Esophagus muscularis mucosa (tissue), 4 donors: ENCODE measurements at regions not wholly inside any gene's neighbourhood (a gene's known extent, or its start where the extent isn't known, plus 50 kb on each side); places are given as distances from the start of the nearest gene placed in this dataset.

ENCODE experiments used
- EP300 ChIP-seq: sonication (generic); formaldehyde crosslinking; IDR thresholded peaks from one replicate; pipeline ENCODE4 v1.6.1; 2017; ENCODE audit warnings: antibody characterized with exemption
- POLR2A ChIP-seq: fragments of 450-650 bp; IDR thresholded peaks from one replicate; pipeline ENCODE4 v1.6.1; 2017; ENCODE audit warnings: antibody characterized with exemption, moderate library complexity, mild to moderate bottlenecking, low read depth
- POLR2AphosphoS5 ChIP-seq, 2 donors: sonication (generic); formaldehyde crosslinking; IDR thresholded peaks; one replicate each; pipeline ENCODE4 v1.6.1; 2017; ENCODE audit warnings: antibody characterized with exemption in 2 of 2
- TF ChIP-seq, protein P1 (sequence below), 3 experiments: fragments of 200-600 bp in 2 of 3; fragments of 450-650 bp in 1 of 3; sonication (generic) in 2 of 3; IDR thresholded peaks; one replicate each; pipeline ENCODE4 v1.5.1; 2017 to 2019; ENCODE audit warnings: antibody characterized with exemption in 3 of 3, mild to moderate bottlenecking in 2 of 3, moderate library complexity in 1 of 3

DNA sequence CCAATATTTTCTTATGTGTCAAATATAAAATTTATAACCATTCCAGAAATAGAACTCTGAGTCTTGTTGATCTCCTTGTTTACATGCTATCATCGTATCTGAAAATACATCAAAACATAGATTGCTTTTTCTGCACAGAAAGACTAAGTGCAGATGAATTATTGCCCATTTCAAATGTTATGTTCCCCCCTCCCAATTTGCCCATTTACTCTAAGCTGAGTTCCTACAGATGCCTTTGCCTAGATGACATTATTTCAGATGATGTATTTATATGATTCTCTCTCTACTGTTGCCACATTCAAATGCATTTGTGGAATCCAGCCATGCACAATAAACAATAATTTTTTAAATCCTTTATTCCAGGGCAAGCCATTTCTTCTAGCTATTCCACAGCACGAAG is 810.1 kb upstream of the MGAT4C start:
- TF ChIP-seq EP300 (no peak), POLR2A (no peak), POLR2AphosphoS5 (IDR thresholded peaks at IDR 0.05) (no peak)
- TF ChIP-seq, protein P1, sequence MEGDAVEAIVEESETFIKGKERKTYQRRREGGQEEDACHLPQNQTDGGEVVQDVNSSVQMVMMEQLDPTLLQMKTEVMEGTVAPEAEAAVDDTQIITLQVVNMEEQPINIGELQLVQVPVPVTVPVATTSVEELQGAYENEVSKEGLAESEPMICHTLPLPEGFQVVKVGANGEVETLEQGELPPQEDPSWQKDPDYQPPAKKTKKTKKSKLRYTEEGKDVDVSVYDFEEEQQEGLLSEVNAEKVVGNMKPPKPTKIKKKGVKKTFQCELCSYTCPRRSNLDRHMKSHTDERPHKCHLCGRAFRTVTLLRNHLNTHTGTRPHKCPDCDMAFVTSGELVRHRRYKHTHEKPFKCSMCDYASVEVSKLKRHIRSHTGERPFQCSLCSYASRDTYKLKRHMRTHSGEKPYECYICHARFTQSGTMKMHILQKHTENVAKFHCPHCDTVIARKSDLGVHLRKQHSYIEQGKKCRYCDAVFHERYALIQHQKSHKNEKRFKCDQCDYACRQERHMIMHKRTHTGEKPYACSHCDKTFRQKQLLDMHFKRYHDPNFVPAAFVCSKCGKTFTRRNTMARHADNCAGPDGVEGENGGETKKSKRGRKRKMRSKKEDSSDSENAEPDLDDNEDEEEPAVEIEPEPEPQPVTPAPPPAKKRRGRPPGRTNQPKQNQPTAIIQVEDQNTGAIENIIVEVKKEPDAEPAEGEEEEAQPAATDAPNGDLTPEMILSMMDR (IDR thresholded peaks at IDR 0.05) = no peak
